ENCODE measurements at regions not wholly inside any gene's neighbourhood (a gene's known extent, or its start where the extent isn't known, plus 50 kb on each side); places are given as distances from the start of the nearest gene placed in this dataset.

GRCh38 chr10:33673839-33674415, 339.5 kb upstream of the NRP1 start:
- Histone ChIP-seq H3K79me2 (ENCODE audit: control insufficient read depth in 1 of 2, insufficient read depth in 2 of 2, low read length in 2 of 2) (no peaks in the 10 kb centered on the region), H3K4ac (replicated peaks; ENCODE audit: insufficient read length, low read depth, low read length) (no peak overlapping the region), H3K18ac (ENCODE audit: extremely low read depth, low read length) (no peak overlapping the region)

More at GRCh38 chr10:33673839-33674415, 339.5 kb upstream of the NRP1 start:
- no peaks in the 10 kb centered on the region for H3K23me2 ChIP-seq (ENCODE audit: low read depth, low read length)
- no peak for DNase-seq (ENCODE audit: low read depth in 1 of 2, low spot score in 2 of 2)
- H2BK120ac ChIP-seq (replicated peaks; ENCODE audit: low read depth, low read length): no peak overlapping the region
- no peak overlapping the region for H3K4me2 ChIP-seq (ENCODE audit: insufficient read depth in 1 of 2, low read depth in 2 of 2, low read length in 2 of 2)
- H3K27me3 ChIP-seq (replicated peaks in 1 of 4; ENCODE audit: control insufficient read depth in 3 of 4, extremely low read depth in 1 of 4, insufficient read depth in 3 of 4, low read length in 3 of 4): no peaks in the 10 kb centered on the region
- no peak overlapping the region for H3K27ac ChIP-seq (ENCODE audit: low read depth, low read length)
- no peak overlapping the region for H3K56ac ChIP-seq (replicated peaks; ENCODE audit: insufficient read length, low read depth, low read length)
- H3K4me3 ChIP-seq (ENCODE audit: extremely low read depth in 1 of 4, insufficient read depth in 2 of 4, low read depth in 3 of 4, low read length in 4 of 4): no peak overlapping the region
- WGBS, 2 experiments (ENCODE audit: extremely low coverage in 1 of 2, insufficient coverage in 1 of 2, insufficient read length in 1 of 2, insufficient replicate concordance in 2 of 2, low coverage in 1 of 2, low lambda C conversion rate in 2 of 2, missing lambda C conversion rate in 1 of 2): 95% methylated on average over 3 of the region's 3 CpGs; no CpG with 5 or more reads in 1 of the 2 experiments
- no peak overlapping the region for H3K23ac ChIP-seq (ENCODE audit: insufficient read length)
- TF ChIP-seq CHD1 (IDR thresholded peaks at IDR 0.05; ENCODE audit: low read depth, low read length): no peak
- TF ChIP-seq SIX5 (IDR thresholded peaks at IDR 0.05; ENCODE audit: low read depth, low read length): no peak
- no peak for TF ChIP-seq ATF2 (IDR thresholded peaks at IDR 0.05; ENCODE audit: low read length)
- no peak for TF ChIP-seq EP300 (IDR thresholded peaks at IDR 0.05; ENCODE audit: borderline replicate concordance in 1 of 2, low read depth in 2 of 2, low read length in 2 of 2)
- no peak for TF ChIP-seq GABPA (IDR thresholded peaks at IDR 0.05; ENCODE audit: borderline replicate concordance, insufficient read depth, low read length)
- no peak for TF ChIP-seq PHF8 (conservative IDR thresholded peaks at IDR 0.05; ENCODE audit: low read depth, low read length)
- TF ChIP-seq CBX5 (IDR thresholded peaks at IDR 0.05; ENCODE audit: low read depth, low read length): no peak
- H3K4me1 ChIP-seq (replicated peaks in 1 of 4; ENCODE audit: control insufficient read depth in 3 of 4, insufficient read depth in 4 of 4, low read length in 3 of 4): no peaks in the 10 kb centered on the region
- H3K79me1 ChIP-seq (ENCODE audit: low read depth, low read length): no peaks in the 10 kb centered on the region
- H4K91ac ChIP-seq (replicated peaks; ENCODE audit: insufficient read length, low read length): no peak overlapping the region
- no peak overlapping the region for H4K5ac ChIP-seq (ENCODE audit: insufficient read length, low read depth, low read length)
- no peak overlapping the region for H2BK15ac ChIP-seq (ENCODE audit: low read length)
- no peak overlapping the region for H3K14ac ChIP-seq (ENCODE audit: insufficient read length)
- no peaks in the 10 kb centered on the region for H3K36me3 ChIP-seq (ENCODE audit: control insufficient read depth in 2 of 4, insufficient read depth in 4 of 4, low read length in 3 of 4)
- peaks cover 5 to 7% of the 10 kb centered on the region in 2 experiments; a peak in 2 of 4 replicates for H3K9me3 ChIP-seq (ENCODE audit: insufficient read depth in 2 of 2, low read depth in 1 of 2, low read length in 1 of 2)
- no peak overlapping the region for H2BK20ac ChIP-seq (ENCODE audit: low read length)
- H2AFZ ChIP-seq (ENCODE audit: low read length): no peak overlapping the region
- H4K8ac ChIP-seq (ENCODE audit: extremely low read depth, insufficient read depth, low read length): no peak overlapping the region
- H2AK5ac ChIP-seq (ENCODE audit: low read depth, low read length): no peak overlapping the region
- H2BK12ac ChIP-seq (ENCODE audit: low read depth, low read length): no peak overlapping the region
- no peak for FAIRE-seq
- ChIA-PET CTCF (ENCODE audit: partially characterized antibody) (no interaction called here), POLR2A (ENCODE audit: partially characterized antibody) (no interaction called here)
- H2BK5ac ChIP-seq (ENCODE audit: low read depth, low read length): no peak overlapping the region
- H3K9ac ChIP-seq (replicated peaks in 1 of 4; ENCODE audit: extremely low read depth in 1 of 4, low read depth in 3 of 4, low read length in 3 of 4): no peak overlapping the region
- H4K20me1 ChIP-seq (replicated peaks in 1 of 2; ENCODE audit: control insufficient read depth in 1 of 2, insufficient read depth in 2 of 2, low read length in 2 of 2): no peaks in the 10 kb centered on the region

All from H1 (cell line).